ENCODE measurements at regions not wholly inside any gene's neighbourhood (a gene's known extent, or its start where the extent isn't known, plus 50 kb on each side); places are given as distances from the start of the nearest gene placed in this dataset.

GRCh38 chr3:74265069-74265468 lies 349.4 kb downstream of the CNTN3 start:
- Histone ChIP-seq H3K36me3 (ENCODE audit: control insufficient read depth in 2 of 2, extremely low read depth in 1 of 2, insufficient read depth in 2 of 2, low read length in 2 of 2) (no peaks in the 10 kb centered on the region), H3K4me2 (ENCODE audit: control insufficient read depth, extremely low read depth, insufficient read depth, low read depth, low read length) (no peak overlapping the region), H3K27ac (ENCODE audit: control insufficient read depth, insufficient read depth, low read length) (no peak overlapping the region), H3K9me3 (ENCODE audit: control insufficient read depth, low read depth, low read length) (no peaks in the 10 kb centered on the region), H3K4me3 (ENCODE audit: control insufficient read depth in 2 of 3, extremely low read depth in 1 of 3, insufficient read depth in 2 of 3, low read depth in 1 of 3, low read length in 3 of 3) (no peak overlapping the region), H3K79me2 (ENCODE audit: control insufficient read depth, insufficient read depth, low read length) (no peaks in the 10 kb centered on the region), H2AFZ (ENCODE audit: control insufficient read depth, low read length) (no peak overlapping the region), H4K20me1 (ENCODE audit: control insufficient read depth, extremely low read depth, insufficient read depth, low read length) (no peaks in the 10 kb centered on the region), H3K9me1 (ENCODE audit: control insufficient read depth, extremely low read depth, insufficient read depth, low read length) (no peaks in the 10 kb centered on the region), H3K4me1 (ENCODE audit: control insufficient read depth, extremely low read depth, insufficient read depth, low read length) (no peaks in the 10 kb centered on the region), H3K27me3 (ENCODE audit: control insufficient read depth, extremely low read depth, insufficient read depth, low read length) (no peaks in the 10 kb centered on the region), H3K9ac (ENCODE audit: control insufficient read depth, extremely low read depth, insufficient read depth, low read length) (no peak overlapping the region)
- dilution Hi-C loops (cut with MboI; ENCODE audit: extremely low pct_ligation_motif_present, low sequenced_read_pairs): no loop called here
- FAIRE-seq (no peak), DNase-seq (ENCODE audit: low read depth, low spot score) (no peak)
- TF ChIP-seq EZH2 (IDR thresholded peaks at IDR 0.05; ENCODE audit: low read length) (no peak), CTCF (optimal IDR thresholded peaks at IDR 0.05 in 1 of 3, IDR thresholded peaks at IDR 0.05 in 1 of 3, conservative IDR thresholded peaks at IDR 0.05 in 1 of 3; ENCODE audit: extremely low read depth in 1 of 3, insufficient read depth in 2 of 3, low read length in 3 of 3) (no peak)

- no peak overlapping the region for H3K27ac ChIP-seq (ENCODE audit: control insufficient read depth, insufficient read depth, low read length)
- no peaks in the 10 kb centered on the region for H3K9me3 ChIP-seq (ENCODE audit: control insufficient read depth, low read depth, low read length)
- H3K9me1 ChIP-seq (ENCODE audit: control insufficient read depth, extremely low read depth, insufficient read depth, low read length): no peaks in the 10 kb centered on the region
- H3K4me3 ChIP-seq (ENCODE audit: control insufficient read depth in 2 of 3, extremely low read depth in 1 of 3, insufficient read depth in 2 of 3, low read depth in 1 of 3, low read length in 3 of 3): no peak overlapping the region
- no peaks in the 10 kb centered on the region for H3K27me3 ChIP-seq (ENCODE audit: control insufficient read depth, extremely low read depth, insufficient read depth, low read length)
- no peak overlapping the region for H3K9ac ChIP-seq (ENCODE audit: control insufficient read depth, extremely low read depth, insufficient read depth, low read length)
- H3K36me3 ChIP-seq (ENCODE audit: control insufficient read depth in 2 of 2, extremely low read depth in 1 of 2, insufficient read depth in 2 of 2, low read length in 2 of 2): no peaks in the 10 kb centered on the region
- no peaks in the 10 kb centered on the region for H3K79me2 ChIP-seq (ENCODE audit: control insufficient read depth, insufficient read depth, low read length)
- dilution Hi-C loops (cut with MboI; ENCODE audit: extremely low pct_ligation_motif_present, low sequenced_read_pairs): no loop called here
- no peak overlapping the region for H2AFZ ChIP-seq (ENCODE audit: control insufficient read depth, low read length)
- no peak for FAIRE-seq
- DNase-seq (ENCODE audit: low read depth, low spot score): no peak
- H3K4me1 ChIP-seq (ENCODE audit: control insufficient read depth, extremely low read depth, insufficient read depth, low read length): no peaks in the 10 kb centered on the region
- TF ChIP-seq CTCF (optimal IDR thresholded peaks at IDR 0.05 in 1 of 3, IDR thresholded peaks at IDR 0.05 in 1 of 3, conservative IDR thresholded peaks at IDR 0.05 in 1 of 3; ENCODE audit: extremely low read depth in 1 of 3, insufficient read depth in 2 of 3, low read length in 3 of 3): no peak
- no peak for TF ChIP-seq EZH2 (IDR thresholded peaks at IDR 0.05; ENCODE audit: low read length)
- H4K20me1 ChIP-seq (ENCODE audit: control insufficient read depth, extremely low read depth, insufficient read depth, low read length): no peaks in the 10 kb centered on the region
- no peak overlapping the region for H3K4me2 ChIP-seq (ENCODE audit: control insufficient read depth, extremely low read depth, insufficient read depth, low read depth, low read length)
Observed at GRCh38 chr3:74263031-74263430, 351.4 kb downstream of the CNTN3 start.
